ENCODE measurements at regions not wholly inside any gene's neighbourhood (a gene's known extent, or its start where the extent isn't known, plus 50 kb on each side); places are given as distances from the start of the nearest gene placed in this dataset.

- Histone ChIP-seq H3K4me1 (no peaks in the 10 kb centered on the region), H3K36me3 (no peaks in the 10 kb centered on the region), H3K4me3 (ENCODE audit: low read depth, low read length) (no peak overlapping the region), H3K27me3 (no peaks in the 10 kb centered on the region), H3K9me3 (no peaks in the 10 kb centered on the region)
- no peak for DNase-seq
- no peak for TF ChIP-seq CTCF (IDR thresholded peaks at IDR 0.05; ENCODE audit: low read depth, low read length)
These were observed 406.6 kb upstream of the EPHA7 start for GRCh38 chr6:93825950-93826349.

- Histone ChIP-seq H3K36me3 (no peaks in the 10 kb centered on the region), H3K9me3 (no peaks in the 10 kb centered on the region), H3K27me3 (no peaks in the 10 kb centered on the region), H3K4me1 (no peaks in the 10 kb centered on the region), H3K4me3 (ENCODE audit: low read depth, low read length) (no peak overlapping the region)
- TF ChIP-seq CTCF (IDR thresholded peaks at IDR 0.05; ENCODE audit: low read depth, low read length): no peak
- DNase-seq: no peak
These were observed 404.1 kb upstream of the EPHA7 start for GRCh38 chr6:93823489-93823888.

GRCh38 chr6:93822434-93823265, 403.3 kb upstream of the EPHA7 start:
- no peaks in the 10 kb centered on the region for H3K36me3 ChIP-seq
- H3K27me3 ChIP-seq: no peaks in the 10 kb centered on the region
- H3K4me1 ChIP-seq: no peaks in the 10 kb centered on the region
- no peak for TF ChIP-seq CTCF (IDR thresholded peaks at IDR 0.05; ENCODE audit: low read depth, low read length)
- DNase-seq: no peak
- no peaks in the 10 kb centered on the region for H3K9me3 ChIP-seq
- H3K4me3 ChIP-seq (ENCODE audit: low read depth, low read length): no peak overlapping the region

- H3K4me3 ChIP-seq (ENCODE audit: low read depth, low read length): no peak overlapping the region
- H3K4me1 ChIP-seq: no peaks in the 10 kb centered on the region
- H3K36me3 ChIP-seq: no peaks in the 10 kb centered on the region
- no peak for TF ChIP-seq CTCF (IDR thresholded peaks at IDR 0.05; ENCODE audit: low read depth, low read length)
- no peaks in the 10 kb centered on the region for H3K27me3 ChIP-seq
- H3K9me3 ChIP-seq: no peaks in the 10 kb centered on the region
- DNase-seq: no peak
These were observed 402.6 kb upstream of the EPHA7 start for GRCh38 chr6:93821953-93822352.

- DNase-seq: no peak
- TF ChIP-seq CTCF (IDR thresholded peaks at IDR 0.05; ENCODE audit: low read depth, low read length): no peak
These were observed 401.2 kb upstream of the EPHA7 start for GRCh38 chr6:93820465-93821082.

GRCh38 chr6:93819189-93819588, 399.8 kb upstream of the EPHA7 start:
- H3K36me3 ChIP-seq: no peaks in the 10 kb centered on the region
- H3K27me3 ChIP-seq: no peaks in the 10 kb centered on the region
- H3K4me3 ChIP-seq (ENCODE audit: low read depth, low read length): no peak overlapping the region
- no peak for TF ChIP-seq CTCF (IDR thresholded peaks at IDR 0.05; ENCODE audit: low read depth, low read length)
- no peaks in the 10 kb centered on the region for H3K4me1 ChIP-seq
- no peak for DNase-seq
- H3K9me3 ChIP-seq: no peaks in the 10 kb centered on the region

More at GRCh38 chr6:93820465-93821082, 401.2 kb upstream of the EPHA7 start:
- H3K4me1 ChIP-seq: no peaks in the 10 kb centered on the region
- no peak overlapping the region for H3K4me3 ChIP-seq (ENCODE audit: low read depth, low read length)
- no peaks in the 10 kb centered on the region for H3K36me3 ChIP-seq
- H3K9me3 ChIP-seq: no peaks in the 10 kb centered on the region
- no peaks in the 10 kb centered on the region for H3K27me3 ChIP-seq

All from BE2C (cell line).